NCI-H2081 treated with DMSO at 0.1 percent for 48 hours (cell line): ENCODE measurements at regions not wholly inside any gene's neighbourhood (a gene's known extent, or its start where the extent isn't known, plus 50 kb on each side); places are given as distances from the start of the nearest gene placed in this dataset.

Experiments used
- DNase-seq: peaks from one replicate; lab custom pipeline; 2025; lab: John Stamatoyannopoulos, UW

GRCh38 chr2:45255563-45255962 is 246.3 kb upstream of the SIX2 start:
- DNase-seq = no peak

- no peak for DNase-seq
Measured at GRCh38 chr2:45254025-45254424, 244.8 kb upstream of the SIX2 start.

DNA sequence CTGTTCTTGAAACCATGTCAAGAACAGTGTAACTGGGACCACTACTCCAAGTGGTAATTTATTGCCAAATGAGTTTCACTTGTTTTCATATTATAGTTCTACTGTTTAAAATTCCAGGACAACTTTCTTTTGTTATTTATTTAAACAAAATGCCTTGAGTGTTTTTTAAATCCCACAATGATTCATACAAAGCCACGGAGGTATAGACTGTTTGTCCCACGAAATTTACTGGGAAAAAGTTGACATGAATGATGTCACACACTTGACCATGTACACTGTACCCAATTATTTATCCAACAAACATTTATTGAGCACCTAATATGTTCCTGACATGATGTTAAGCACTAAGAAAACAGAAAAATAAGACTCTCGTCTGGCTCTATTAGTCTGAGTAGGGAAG is 243.9 kb upstream of the SIX2 start:
- no peak for DNase-seq

DNA sequence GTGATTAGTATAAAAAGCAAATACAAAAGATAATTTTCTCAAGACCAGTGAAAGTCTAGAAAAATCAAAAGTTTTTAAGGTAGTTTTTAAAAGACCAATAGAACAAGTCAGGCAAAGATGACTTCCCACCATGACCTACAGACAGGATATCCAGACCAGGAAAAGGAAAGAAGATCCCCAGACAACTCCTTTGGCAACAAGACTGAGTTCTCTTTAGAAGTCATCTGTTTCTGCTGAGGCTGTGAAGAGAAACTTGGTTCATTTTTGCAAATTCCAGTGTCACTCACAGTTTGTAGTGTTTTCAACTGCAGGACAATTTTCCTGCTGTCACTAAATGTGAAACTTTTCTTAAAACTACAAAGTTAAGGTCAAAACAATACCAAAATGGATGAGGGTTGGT is 240.9 kb upstream of the SIX2 start:
- DNase-seq = no peak

DNA sequence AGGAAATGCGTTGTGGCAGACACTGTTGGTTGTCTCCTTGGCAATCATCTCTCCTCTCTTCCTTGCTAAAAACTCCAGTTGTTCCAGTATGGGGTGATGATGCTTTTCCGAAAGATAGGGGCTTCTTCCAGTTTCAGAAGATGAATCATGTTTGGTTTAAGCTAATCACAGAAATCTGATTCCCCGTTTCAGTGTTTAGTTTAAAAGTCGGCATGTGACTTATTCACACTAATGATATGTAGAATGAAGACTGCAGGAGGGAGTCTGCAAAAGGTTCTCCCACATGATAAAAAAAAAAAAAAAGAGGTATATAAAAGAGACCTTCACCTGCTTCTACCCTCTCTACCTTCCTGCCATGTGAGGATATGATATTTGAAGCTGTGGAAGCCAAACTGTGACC is 239.0 kb upstream of the SIX2 start:
- DNase-seq = no peak

GRCh38 chr2:45244928-45245327 is 235.7 kb upstream of the SIX2 start:
- no peak for DNase-seq

DNA sequence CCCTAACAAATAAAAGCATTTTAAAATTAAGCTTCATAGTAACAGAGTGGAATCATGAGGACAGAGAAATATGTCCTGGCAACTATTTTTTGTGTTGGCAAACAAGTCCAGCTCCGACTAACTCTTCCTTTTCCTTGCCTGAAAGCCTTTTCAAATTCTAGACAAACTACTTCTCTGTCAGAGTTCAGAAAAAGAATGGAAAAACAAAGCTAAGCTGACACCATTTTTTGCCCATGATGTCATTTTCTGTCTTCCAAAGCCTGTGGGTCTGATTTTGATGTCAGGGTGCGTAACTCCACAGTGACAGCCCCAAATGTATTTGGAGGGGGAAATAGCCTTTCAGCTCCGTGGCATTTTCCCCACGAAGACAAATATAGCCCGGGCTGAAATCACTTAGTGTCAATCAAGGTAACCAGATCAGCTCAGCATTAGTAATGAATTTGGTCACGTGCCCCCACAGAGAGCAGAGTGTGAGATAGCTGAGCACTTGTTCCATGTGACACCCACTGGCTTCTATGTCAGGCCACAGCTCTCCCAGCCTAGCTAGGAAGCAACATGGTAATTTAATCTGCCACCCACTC is 233.0 kb upstream of the SIX2 start:
- DNase-seq = no peak

DNA sequence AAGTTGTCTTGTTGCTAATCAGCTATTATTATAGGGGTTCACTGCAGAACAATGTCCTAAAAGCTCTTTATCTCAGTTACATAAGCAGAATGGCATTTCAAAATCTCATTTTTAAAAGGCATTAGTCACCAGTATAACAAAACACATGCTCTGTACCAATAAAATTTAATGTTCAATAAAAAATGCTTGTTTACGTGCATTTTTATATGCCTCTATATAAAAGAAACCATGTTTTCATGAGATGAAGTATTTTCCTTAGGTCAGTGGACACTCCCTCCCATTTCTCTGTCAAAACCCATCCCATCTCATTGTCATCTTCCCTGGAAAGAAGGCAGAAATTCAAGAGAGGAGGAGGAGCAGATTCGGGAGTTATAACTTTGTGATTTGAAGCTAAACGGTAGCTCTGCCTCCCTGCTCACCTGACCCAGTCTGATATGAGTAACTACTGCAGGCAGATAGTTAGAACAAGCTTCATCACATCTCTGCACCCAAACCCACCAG is 231.9 kb upstream of the SIX2 start:
- DNase-seq = no peak

DNA sequence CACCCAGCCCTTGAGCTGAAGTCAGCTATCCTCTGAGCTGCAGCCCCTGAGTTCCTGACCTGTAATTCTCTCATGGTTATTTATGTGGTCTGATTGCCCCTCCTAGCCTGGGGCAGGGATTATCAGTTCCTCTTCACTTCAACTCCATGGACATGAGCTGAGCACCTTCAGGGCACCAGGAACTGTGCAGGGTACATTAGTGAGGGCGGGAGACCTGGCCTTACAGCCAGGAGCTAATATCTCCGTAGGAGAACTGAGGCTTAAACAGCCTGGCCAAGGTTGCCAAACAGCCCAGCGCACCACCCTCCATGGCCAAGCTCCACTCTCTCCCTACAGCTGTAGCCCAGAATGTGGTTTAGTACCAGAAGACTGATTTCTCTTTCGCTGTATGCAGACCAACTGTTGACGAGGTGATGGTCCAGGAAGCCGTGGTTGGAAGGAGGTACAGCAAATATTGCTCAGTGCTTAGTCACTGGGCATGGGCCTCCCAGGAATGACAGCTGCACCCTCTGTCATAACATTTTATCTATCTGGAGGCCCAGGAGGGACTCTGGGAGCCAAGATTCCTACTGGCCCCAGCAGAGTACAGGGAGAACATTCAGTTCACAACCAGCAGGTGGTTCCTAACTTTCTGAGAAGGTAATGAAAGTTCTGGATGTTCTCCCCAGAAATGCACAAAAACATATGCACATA is 228.7 kb upstream of the SIX2 start:
- no peak for DNase-seq

- no peak for DNase-seq
Measured at GRCh38 chr2:45237128-45237527, 227.9 kb upstream of the SIX2 start.

DNA sequence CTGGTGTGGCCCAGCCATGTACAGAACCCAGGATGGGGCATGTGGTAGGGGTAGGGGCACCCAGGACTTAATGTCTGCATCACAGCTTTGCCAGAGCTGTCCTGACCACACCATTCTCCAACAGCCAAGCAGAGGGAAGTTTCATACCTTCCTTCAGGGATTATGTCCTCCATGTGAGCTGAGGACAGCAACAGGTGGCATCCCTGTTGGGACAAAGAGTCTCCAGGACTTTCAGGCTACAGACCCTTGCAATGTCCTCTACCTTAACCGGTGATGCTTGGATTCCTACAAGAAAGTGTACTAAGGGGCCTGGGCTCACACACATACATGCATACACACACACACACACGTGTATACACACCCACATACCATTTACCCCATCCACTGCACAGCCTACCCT is 227.0 kb upstream of the SIX2 start:
- DNase-seq = no peak

DNA sequence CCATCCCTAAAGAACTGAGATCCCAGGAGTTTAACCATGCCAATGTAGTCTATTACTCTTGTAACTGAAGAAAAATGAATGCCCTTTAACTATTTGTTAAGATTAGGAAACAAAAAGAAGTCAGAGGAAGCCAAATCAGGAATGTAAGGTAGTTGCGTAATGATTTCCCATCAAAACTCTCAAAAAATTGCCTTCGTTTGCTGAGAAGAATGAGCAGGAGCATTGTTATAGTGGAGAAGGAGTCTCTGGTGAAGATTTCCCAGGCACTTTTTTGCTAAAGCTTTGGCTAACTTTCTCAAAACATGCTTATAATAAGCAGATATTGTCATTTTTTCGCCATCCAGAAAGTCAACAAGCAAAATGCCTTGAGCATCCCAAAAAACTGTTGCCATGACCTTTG is 224.0 kb upstream of the SIX2 start:
- no peak for DNase-seq

DNA sequence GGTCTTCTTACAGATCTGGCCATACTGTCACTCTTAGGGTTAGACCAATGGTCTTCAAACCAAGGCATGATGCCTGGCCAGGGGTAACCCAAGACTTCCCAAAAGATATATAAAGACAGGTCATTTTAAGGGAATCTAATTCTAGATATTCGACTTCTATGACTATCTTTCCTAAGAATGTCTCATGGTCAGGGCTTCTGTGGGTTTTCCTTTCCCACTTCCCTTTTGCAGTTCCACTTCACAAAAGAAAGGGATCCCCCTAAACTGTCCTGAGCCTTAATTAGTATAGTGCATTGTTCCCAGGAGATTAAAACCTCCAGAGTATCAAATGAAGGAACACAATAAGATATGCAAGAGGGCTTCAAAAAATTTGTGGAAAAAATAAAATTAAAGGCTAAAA is 223.6 kb upstream of the SIX2 start:
- no peak for DNase-seq

DNA sequence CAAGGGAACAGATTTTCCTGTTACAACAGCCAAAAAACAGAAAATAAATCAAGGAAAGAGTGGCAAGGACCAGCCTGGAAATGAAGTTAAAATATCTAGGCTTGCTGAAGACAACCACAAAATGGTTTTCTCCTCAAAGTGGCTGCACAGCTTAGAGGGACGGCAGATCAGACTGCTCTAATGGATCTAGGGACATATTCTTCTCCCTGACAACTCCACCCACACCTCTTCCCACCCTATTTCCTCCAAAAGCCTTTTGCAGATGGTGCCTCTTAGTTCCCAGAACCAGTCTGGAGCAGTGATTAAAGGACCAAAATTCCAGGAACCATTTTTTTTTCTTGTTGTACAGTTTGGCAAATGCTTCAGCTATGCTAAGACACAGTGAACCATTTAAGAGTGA is 220.2 kb upstream of the SIX2 start:
- no peak for DNase-seq

GRCh38 chr2:45227347-45227746 is 218.1 kb upstream of the SIX2 start:
- no peak for DNase-seq

- no peak for DNase-seq
Measured at GRCh38 chr2:45224993-45225380, 215.7 kb upstream of the SIX2 start.

DNA sequence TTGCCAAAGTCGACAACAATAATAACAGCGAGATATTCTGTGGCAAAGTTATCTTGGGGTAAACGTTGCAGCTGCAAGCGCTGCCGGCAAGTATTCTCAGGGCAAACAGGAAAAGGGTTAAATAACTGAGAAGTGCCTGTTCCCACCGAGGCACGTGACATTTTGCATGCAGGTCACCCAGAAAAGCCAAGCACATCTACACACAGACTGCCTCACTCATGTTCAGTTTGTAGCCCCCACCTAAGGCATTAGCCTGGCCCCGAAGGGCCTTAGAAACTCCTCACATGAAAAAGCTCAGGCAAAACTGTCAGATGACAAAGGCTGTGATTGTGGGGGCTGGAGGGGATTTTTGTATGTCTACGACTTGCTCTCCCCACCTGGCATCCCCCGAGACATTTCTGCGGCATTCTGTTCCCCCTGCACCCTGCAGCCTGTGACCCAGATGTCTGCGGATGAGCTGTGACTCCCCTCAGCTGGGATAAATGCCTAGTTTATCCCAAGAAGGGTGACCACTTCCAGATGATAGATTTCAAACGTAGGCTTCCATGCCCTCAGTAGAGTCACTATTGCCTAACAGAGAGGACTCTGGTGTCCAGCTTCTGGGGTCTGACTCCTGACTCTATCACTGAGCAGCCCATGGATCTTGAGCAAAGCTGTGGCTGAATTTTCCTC is 215.2 kb upstream of the SIX2 start:
- no peak for DNase-seq

DNA sequence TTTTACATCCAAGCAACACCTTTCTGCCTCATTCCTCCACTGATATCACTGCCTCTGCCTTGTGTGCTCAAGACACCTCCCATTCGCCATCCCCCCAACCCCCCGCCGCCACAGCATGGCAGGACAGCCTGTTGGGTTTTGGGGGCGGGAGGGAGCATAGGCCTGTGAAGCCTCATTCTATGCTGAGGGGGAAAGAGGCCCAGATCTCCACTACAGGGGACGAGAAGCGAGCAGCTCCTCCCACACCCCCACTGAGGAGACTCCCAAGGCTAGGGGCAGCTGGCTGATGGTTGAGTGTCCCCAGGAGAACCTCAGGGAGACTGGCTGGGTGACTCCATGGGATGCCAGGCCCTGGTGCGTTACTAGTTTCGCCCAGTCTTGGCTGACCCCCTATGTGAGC is 214.3 kb upstream of the SIX2 start:
- DNase-seq = no peak

DNA sequence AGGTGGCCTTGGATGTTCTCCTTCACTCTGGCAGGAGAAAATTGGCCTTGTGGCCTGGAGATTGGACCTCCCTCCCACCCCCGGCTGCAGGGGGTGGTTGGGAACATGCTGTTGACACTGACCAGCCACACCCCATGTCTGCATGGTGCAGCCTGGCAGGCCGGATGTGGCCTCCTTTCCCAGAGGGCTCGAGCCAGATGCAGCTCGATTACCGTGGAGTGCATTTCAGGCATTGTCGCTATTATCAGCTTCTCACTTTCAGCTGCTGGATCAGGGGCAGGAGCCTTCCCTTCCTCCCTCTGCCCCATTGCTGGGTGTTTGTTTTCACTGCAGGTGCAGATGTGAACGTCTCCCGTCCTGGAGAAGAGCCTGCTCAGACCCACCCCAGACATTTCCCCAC is 211.0 kb upstream of the SIX2 start:
- no peak for DNase-seq

GRCh38 chr2:45218931-45219339 is 209.7 kb upstream of the SIX2 start:
- DNase-seq = no peak

DNA sequence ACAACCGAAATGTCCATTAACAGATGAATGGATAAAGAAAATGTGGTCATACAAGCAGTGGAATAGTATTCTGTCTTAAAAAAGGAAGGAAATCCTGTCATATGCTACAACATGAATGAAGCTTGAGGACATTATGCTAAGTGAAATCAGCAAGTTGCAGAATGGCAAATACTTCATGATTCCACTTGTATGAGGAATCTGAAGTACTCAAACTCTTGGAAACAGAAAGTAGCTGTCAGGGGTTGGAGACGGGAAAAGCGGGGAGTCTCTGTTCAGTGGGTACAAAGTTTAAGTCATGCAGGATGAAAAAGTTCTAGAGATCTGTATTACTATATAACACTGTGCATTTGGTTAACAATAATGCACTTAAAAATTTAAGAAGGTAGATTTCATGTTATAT is 209.0 kb upstream of the SIX2 start:
- no peak for DNase-seq

DNA sequence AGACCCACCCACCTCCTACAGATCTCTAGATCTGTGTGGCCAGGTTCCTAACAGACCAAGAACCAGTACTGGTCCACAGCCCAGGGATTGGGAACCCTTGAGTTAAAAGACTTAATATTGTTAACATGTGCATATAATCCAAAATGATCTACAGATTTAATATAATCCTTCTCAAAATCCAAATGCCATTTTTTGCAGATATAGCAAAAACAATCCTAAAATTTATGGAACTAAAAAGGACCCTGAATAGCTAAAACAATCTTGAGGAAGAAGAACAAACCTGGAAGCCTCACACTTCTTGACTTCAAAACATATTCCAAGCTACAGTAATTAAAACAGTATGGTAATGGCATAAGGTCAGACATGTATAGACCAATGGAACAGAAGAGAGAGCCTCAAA is 206.9 kb upstream of the SIX2 start:
- DNase-seq = no peak

DNA sequence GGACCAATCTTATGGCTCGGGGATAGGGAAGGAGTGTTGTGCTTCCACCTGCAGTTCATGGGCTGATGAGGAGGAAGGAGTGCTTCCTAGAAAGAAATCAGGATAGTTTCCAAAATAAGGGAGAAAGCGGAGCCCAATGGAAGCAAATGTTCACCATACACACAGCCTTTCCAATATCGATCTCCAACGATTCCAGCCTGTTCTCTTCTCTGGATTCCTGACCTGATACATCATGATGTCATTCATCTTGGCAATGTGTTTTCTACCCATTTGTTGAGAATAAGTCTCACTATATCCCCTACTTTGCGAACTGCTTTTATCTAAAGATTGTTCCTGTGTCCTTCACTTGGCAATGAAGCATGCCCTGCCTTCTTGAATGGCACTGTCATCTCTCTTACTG is 205.3 kb upstream of the SIX2 start:
- DNase-seq = no peak
